HT-29 (cell line): ENCODE measurements at regions not wholly inside any gene's neighbourhood (a gene's known extent, or its start where the extent isn't known, plus 50 kb on each side); places are given as distances from the start of the nearest gene placed in this dataset.

Experiments
- DNase-seq: peaks from one replicate; pipeline ENCODE4 v3.0.0-alpha.2; 2015; ENCODE audit warnings: low spot score

- no peak for DNase-seq
Observed at GRCh38 chr10:121662531-121662930, 64.3 kb upstream of the FGFR2 start.

- DNase-seq = no peak
Observed at GRCh38 chr10:121661451-121661851, 63.2 kb upstream of the FGFR2 start.

GRCh38 chr10:121659236-121659635, 61.0 kb upstream of the FGFR2 start:
- DNase-seq = no peak

GRCh38 chr10:121658611-121659010, 60.4 kb upstream of the FGFR2 start:
- DNase-seq = no peak

- DNase-seq = no peak
Observed at GRCh38 chr10:121658111-121658510, 59.9 kb upstream of the FGFR2 start.

- no peak for DNase-seq
Observed at GRCh38 chr10:121655254-121656144, 57.3 kb upstream of the FGFR2 start.

- DNase-seq = no peak
Observed at GRCh38 chr10:121654021-121654545, 55.8 kb upstream of the FGFR2 start.

GRCh38 chr10:121653608-121654007, 55.4 kb upstream of the FGFR2 start:
- DNase-seq = no peak

GRCh38 chr10:121648493-121648892, 50.2 kb upstream of the FGFR2 start:
- no peak for DNase-seq

- DNase-seq = no peak
Observed at GRCh38 chr10:121648059-121648458, 49.8 kb upstream of the FGFR2 start.
